ENCODE measurements at regions not wholly inside any gene's neighbourhood (a gene's known extent, or its start where the extent isn't known, plus 50 kb on each side); places are given as distances from the start of the nearest gene placed in this dataset.
"Not testable (repeated sequence)": the region's sequence is repeated elsewhere in the genome, so short reads cannot be mapped to it uniquely, and the experiment has no call there.

DNA sequence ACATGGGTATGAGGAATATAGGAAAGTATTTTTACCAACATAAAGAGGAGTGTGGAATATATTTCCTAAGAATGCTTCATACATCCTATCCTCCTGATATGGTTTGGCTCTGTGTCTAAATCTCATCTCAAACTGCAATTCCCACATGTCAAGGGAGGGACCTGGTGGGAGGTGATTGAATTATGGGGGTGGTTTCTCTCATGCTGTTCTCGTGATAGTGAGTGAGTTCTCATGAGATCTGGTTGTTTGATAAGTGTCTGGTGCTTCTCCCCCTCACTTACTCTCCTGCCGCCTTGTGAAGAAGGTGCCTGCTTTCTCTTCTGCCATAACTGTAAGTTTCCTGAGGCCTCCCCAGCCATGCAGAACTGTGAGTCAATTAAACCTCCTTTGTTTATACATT, 62.2 kb upstream of the CYRIA start:
- TF ChIP-seq, protein P1, sequence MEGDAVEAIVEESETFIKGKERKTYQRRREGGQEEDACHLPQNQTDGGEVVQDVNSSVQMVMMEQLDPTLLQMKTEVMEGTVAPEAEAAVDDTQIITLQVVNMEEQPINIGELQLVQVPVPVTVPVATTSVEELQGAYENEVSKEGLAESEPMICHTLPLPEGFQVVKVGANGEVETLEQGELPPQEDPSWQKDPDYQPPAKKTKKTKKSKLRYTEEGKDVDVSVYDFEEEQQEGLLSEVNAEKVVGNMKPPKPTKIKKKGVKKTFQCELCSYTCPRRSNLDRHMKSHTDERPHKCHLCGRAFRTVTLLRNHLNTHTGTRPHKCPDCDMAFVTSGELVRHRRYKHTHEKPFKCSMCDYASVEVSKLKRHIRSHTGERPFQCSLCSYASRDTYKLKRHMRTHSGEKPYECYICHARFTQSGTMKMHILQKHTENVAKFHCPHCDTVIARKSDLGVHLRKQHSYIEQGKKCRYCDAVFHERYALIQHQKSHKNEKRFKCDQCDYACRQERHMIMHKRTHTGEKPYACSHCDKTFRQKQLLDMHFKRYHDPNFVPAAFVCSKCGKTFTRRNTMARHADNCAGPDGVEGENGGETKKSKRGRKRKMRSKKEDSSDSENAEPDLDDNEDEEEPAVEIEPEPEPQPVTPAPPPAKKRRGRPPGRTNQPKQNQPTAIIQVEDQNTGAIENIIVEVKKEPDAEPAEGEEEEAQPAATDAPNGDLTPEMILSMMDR (IDR thresholded peaks at IDR 0.05; ENCODE audit: low read depth, low read length): not testable (repeated sequence)
- TF ChIP-seq EZH2phosphoT487 (IDR thresholded peaks at IDR 0.05; ENCODE audit: low read depth): not testable (repeated sequence)
